ENCODE measurements at regions not wholly inside any gene's neighbourhood (a gene's known extent, or its start where the extent isn't known, plus 50 kb on each side); places are given as distances from the start of the nearest gene placed in this dataset.
"Not testable (repeated sequence)": the region's sequence is repeated elsewhere in the genome, so short reads cannot be mapped to it uniquely, and the experiment has no call there.

DNA sequence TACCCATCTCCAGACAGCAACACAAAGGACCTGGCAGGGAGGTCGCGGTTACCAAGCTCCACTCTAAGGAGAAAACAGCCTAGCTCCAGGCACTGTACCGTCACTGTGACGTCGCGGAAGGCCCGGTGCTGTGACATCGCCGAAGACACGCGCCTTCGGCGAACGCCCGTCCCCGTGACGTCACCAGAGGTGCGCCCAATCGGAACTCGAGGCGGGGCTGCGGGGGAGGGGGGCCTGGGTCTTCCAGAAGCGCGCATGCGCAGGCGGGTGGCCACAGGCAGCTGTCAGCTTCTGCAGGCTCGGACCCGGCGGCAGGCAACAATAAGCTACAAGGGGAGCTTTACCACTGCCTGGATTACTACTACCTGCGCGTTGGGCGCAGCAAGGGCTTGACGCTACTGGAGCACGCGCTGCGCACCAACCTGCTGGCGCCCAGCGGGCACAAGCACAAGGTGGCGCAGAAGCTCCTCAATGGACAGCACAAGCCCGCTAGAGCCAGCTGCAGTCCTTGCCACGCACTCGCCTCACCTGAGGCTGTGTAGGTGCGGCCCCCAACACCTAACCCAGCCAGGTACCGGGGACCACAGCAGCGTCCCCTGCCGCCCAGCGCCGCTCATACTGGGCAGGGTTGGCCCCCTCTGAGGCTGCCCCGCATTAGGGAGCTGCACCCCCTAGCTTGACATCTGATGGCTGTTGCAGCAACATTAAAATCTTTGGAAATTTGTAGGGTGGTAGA lies 208.4 kb downstream of the TPST1 start:
- H3K9ac ChIP-seq (ENCODE audit: low read depth, low read length) = peak overlapping the region; percentile 33; the same call in 1 of the 2 replicates

DNA sequence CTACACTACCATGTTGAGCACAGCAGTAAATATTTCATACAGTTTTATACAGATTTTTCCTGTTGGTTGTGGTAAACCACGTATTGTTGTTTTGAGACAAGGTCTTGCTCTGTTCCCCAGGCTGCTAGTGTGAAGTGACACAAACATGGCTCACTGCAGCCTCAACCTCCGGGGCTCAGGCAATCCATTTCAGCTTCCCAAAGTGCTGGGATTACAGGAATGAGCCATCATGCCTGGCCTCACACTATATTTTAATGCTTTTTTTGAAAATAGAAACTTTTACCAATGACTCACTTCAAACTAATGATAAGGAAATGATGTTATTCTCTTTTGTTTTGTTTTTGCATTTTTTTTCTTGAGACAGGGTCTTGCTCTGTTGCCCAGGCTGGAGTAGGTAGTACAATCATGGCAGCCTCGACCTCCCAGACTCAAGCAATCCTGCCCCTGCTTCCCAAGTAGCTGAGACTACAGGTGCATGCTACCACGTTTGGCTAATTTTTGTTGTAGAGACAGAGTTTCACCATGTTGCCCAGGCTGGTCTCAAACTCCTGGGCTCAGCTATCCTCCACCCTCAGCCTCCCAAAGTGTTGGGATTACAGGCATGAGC lies 210.6 kb downstream of the TPST1 start:
- Histone ChIP-seq H3K36me3 (ENCODE audit: insufficient read depth, low read length) (no peaks in the 10 kb centered on the region), H3K9ac (ENCODE audit: low read depth, low read length) (no peak overlapping the region), H3K9me3 (ENCODE audit: control insufficient read depth, insufficient read depth, low read length) (no peaks in the 10 kb centered on the region), H3K4me1 (ENCODE audit: insufficient read depth, low read length) (no peaks in the 10 kb centered on the region)

More for the DNA sequence above, 208.4 kb downstream of the TPST1 start:
- Histone ChIP-seq H3K4me1 (ENCODE audit: insufficient read depth, low read length) (no peaks in the 10 kb centered on the region), H3K9me3 (ENCODE audit: control insufficient read depth, insufficient read depth, low read length) (no peaks in the 10 kb centered on the region), H3K36me3 (ENCODE audit: insufficient read depth, low read length) (peaks cover 1% of the 10 kb centered on the region; the same call in 1 of the 2 replicates)

DNA sequence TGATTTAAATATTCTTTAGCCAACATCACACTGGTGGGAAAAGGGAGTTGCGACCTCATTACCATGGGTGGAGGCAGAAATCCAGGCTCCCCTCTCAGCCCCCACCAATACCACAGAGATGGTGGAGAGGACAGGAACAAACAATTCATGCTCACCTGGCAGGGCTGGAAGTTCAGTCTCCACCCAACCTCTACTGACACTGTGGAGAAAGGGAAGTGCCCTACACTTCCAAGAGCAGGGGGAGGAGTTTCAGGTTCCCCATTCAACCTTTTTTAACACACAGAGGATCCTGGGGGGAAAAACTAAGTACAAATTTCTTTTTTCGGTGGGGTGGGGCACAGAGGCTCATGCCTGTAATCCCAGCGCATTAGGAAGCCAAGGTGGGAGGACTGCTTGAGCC lies 210.1 kb upstream of the KCTD7 start:
- H3K4me1 ChIP-seq (ENCODE audit: insufficient read depth, low read length) = no peaks in the 10 kb centered on the region
- H3K36me3 ChIP-seq (ENCODE audit: insufficient read depth, low read length) = no peaks in the 10 kb centered on the region
- no peak overlapping the region for H3K9ac ChIP-seq (ENCODE audit: low read depth, low read length)
- no peaks in the 10 kb centered on the region for H3K9me3 ChIP-seq (ENCODE audit: control insufficient read depth, insufficient read depth, low read length)

DNA sequence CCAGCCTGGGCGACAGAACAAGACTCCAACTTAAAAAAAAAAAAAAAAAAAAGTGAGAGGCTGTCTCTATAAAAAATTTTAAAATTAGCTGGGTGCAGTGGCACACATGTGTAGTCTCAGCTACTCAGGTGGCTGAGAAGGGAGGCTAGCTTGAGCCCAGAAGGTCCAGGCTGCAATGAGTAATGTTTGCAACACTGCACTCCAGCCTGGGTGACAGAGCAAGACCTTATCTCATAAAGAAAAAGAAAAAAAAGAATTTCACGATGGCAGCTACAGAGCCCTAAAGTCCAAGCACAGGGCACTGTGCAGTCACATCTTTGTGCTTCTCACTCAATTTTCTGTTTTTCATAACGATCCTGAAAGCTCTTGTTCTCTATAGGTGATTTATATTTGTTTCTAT lies 209.5 kb upstream of the KCTD7 start:
- Histone ChIP-seq H3K9ac (ENCODE audit: low read depth, low read length) (no peak overlapping the region), H3K4me1 (ENCODE audit: insufficient read depth, low read length) (no peaks in the 10 kb centered on the region), H3K9me3 (ENCODE audit: control insufficient read depth, insufficient read depth, low read length) (no peaks in the 10 kb centered on the region), H3K36me3 (ENCODE audit: insufficient read depth, low read length) (no peaks in the 10 kb centered on the region)

DNA sequence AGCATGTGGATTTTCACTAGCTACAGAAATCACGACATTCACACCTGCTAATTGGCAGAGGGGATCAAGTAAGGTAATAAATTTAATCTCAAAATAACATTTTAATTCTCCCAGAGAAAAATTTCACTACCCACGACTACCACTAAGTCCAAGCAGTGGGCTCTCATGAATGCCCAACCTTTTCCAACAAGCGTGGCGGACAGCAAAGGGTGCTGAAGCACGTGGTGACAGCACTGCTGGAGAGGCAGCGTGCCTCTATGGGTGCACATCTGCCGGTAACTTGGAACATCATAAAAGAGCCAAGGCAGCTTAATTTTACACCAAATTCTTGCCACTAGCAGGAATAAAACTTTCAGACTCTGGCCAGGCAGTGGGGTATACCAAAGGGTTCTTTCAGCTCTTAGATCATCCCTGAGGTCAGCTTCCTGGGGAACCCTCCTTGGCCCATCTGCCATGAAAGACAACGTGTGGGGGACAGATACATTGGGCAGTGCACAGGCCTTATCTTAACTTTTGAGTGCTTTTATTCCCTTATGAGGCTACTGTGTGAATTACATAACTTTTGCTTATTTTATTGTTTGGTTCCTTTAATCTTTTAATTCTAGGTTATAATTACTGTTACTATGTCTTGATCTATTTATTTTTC lies 206.7 kb upstream of the KCTD7 start:
- H3K9me3 ChIP-seq (ENCODE audit: control insufficient read depth, insufficient read depth, low read length) = no peaks in the 10 kb centered on the region
- H3K36me3 ChIP-seq (ENCODE audit: insufficient read depth, low read length) = no peaks in the 10 kb centered on the region; the same call in 1 of the 2 replicates
- H3K9ac ChIP-seq (ENCODE audit: low read depth, low read length) = no peak overlapping the region
- no peaks in the 10 kb centered on the region for H3K4me1 ChIP-seq (ENCODE audit: insufficient read depth, low read length)

DNA sequence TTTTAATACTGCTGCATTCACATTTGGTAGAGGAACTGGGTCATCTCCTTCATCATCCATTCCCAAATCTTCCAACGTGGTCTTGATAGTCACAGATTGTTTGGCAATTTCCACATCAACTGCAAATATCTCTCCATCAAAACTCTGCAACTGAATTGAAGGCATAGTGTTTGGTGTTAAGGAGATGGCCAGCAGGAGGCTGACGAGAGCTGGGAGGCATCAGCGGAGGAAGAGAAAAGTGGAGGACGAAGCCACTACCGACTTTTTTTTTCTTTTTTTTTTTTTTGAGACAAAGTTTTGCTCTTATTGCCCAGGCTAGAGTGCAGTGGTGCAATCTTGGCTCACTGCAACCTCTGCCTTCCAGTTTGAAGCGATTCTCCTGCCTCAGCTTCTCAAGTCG lies 205.0 kb upstream of the KCTD7 start:
- H3K9me3 ChIP-seq (ENCODE audit: control insufficient read depth, insufficient read depth, low read length) = no peaks in the 10 kb centered on the region
- no peaks in the 10 kb centered on the region; the same call in 1 of the 2 replicates for H3K36me3 ChIP-seq (ENCODE audit: insufficient read depth, low read length)
- no peaks in the 10 kb centered on the region for H3K4me1 ChIP-seq (ENCODE audit: insufficient read depth, low read length)
- H3K9ac ChIP-seq (ENCODE audit: low read depth, low read length) = no peak overlapping the region

DNA sequence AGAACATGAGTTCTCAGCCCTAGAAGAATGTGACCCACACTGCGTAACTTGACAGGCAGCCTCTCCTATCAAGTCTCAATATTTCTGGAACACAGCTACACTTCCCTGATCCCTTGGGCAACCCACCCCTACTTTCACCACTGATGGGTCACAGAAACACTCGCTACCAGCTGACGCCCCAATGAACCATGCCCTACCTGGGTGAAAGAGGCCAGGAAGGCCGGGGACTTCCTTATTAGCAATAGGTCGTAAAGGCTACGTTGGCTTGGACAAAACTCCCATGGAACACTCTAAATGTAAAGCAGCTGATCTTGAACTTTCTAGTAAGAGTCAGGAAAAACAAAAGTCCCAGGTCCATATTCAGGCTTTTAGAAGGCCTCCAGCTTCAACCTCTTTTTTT lies 202.3 kb upstream of the KCTD7 start:
- Histone ChIP-seq H3K9me3 (ENCODE audit: control insufficient read depth, insufficient read depth, low read length) (no peaks in the 10 kb centered on the region), H3K9ac (ENCODE audit: low read depth, low read length) (no peak overlapping the region), H3K4me1 (ENCODE audit: insufficient read depth, low read length) (no peaks in the 10 kb centered on the region), H3K36me3 (ENCODE audit: insufficient read depth, low read length) (no peaks in the 10 kb centered on the region; the same call in 1 of the 2 replicates)

DNA sequence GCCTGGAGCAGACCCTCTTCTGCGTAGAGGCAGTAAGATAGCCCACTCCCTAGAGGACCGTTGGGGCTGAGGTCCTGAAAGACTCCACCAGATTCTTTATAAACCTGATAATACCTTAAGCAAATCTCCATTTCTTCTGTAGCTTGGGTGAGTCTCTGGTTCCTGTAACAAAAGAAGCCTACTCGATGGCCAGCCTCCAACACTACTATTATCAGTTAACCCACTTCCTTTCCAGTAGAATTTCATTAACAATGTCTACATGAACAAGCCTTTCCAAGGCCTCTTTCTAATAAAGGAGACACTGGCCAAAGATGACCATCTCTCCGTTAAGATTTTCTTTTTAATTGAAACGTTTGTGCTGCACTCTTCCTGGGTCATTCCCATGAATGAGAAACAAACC lies 201.7 kb upstream of the KCTD7 start:
- no peaks in the 10 kb centered on the region for H3K4me1 ChIP-seq (ENCODE audit: insufficient read depth, low read length)
- H3K36me3 ChIP-seq (ENCODE audit: insufficient read depth, low read length) = no peaks in the 10 kb centered on the region; the same call in 1 of the 2 replicates
- no peaks in the 10 kb centered on the region for H3K9me3 ChIP-seq (ENCODE audit: control insufficient read depth, insufficient read depth, low read length)
- H3K9ac ChIP-seq (ENCODE audit: low read depth, low read length) = no peak overlapping the region

DNA sequence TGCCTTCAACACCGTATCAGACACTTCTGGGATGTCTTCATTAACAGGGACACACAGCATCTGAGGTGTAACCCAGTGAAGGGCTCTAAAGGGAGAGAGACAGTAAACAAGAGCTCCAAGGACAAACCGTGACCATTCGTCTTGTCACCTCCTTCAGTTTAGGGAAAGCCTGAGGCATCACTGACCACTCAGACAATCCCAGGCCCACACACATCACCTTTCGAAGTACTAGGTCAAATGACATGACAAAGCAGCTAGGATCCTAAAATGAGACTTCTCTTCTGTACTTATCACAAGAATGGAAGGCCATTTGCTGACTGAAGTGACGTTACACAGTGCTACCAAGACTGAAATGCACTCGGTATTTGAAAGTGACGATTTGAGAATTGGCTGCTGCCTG lies 200.7 kb upstream of the KCTD7 start:
- H3K4me1 ChIP-seq (ENCODE audit: insufficient read depth, low read length) = no peaks in the 10 kb centered on the region
- no peaks in the 10 kb centered on the region; the same call in 1 of the 2 replicates for H3K36me3 ChIP-seq (ENCODE audit: insufficient read depth, low read length)
- no peaks in the 10 kb centered on the region for H3K9me3 ChIP-seq (ENCODE audit: control insufficient read depth, insufficient read depth, low read length)
- H3K9ac ChIP-seq (ENCODE audit: low read depth, low read length) = no peak overlapping the region

DNA sequence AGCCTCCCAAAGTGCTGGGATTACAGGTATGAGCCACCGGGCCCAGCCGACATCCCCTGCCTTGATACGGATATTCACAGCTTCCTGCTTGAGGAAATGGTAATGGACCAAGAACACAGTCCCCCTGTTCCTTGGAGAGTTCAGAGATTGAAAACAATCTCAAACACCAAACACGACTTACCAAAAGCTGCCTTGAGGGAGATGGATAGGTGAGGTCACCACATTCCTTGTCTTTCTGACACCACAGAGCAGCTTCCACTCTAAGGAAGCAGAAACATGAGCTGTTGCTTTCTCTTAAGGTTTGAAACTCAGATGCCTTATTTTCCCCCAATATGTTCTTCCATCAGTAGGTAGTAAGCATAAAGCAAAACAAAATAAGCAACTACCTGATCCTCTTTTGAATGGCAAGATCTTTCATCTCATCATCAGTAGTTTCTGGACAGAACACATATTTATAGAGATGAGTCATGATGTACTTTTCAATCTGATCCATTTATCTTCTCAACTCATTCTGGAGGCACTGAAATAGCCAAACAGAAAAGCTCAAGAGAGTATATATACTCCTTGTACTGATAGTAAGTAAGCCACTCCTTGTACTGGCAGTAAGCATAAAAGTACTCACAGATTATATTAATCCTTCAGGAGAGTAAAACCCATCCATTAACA lies 199.1 kb upstream of the KCTD7 start:
- H3K4me1 ChIP-seq (ENCODE audit: insufficient read depth, low read length) = no peaks in the 10 kb centered on the region
- no peak overlapping the region for H3K9ac ChIP-seq (ENCODE audit: low read depth, low read length)
- no peaks in the 10 kb centered on the region for H3K9me3 ChIP-seq (ENCODE audit: control insufficient read depth, insufficient read depth, low read length)
- H3K36me3 ChIP-seq (ENCODE audit: insufficient read depth, low read length) = no peaks in the 10 kb centered on the region; the same call in 1 of the 2 replicates

DNA sequence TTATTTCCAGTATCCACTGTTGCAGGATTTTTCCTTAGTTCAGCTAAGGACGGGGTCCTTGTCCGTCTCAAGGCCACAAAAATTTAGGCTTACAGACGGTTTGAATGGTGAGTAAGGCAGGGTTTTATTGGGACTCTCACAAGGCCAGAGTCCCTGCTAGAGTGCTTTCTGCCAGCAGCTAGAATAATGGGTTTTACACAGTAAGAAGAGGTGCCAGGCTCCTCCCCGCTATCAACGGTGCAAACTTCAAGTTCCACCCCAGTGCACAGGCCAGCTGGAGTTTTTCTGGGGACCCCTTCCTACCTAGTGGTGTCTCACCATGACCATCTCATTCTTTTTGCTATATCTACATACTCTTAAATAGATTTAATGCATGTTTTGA lies 198.5 kb upstream of the KCTD7 start:
- H3K36me3 ChIP-seq (ENCODE audit: insufficient read depth, low read length) = no peaks in the 10 kb centered on the region
- no peaks in the 10 kb centered on the region for H3K4me1 ChIP-seq (ENCODE audit: insufficient read depth, low read length)
- no peak overlapping the region for H3K9ac ChIP-seq (ENCODE audit: low read depth, low read length)
- no peaks in the 10 kb centered on the region for H3K9me3 ChIP-seq (ENCODE audit: control insufficient read depth, insufficient read depth, low read length)

DNA sequence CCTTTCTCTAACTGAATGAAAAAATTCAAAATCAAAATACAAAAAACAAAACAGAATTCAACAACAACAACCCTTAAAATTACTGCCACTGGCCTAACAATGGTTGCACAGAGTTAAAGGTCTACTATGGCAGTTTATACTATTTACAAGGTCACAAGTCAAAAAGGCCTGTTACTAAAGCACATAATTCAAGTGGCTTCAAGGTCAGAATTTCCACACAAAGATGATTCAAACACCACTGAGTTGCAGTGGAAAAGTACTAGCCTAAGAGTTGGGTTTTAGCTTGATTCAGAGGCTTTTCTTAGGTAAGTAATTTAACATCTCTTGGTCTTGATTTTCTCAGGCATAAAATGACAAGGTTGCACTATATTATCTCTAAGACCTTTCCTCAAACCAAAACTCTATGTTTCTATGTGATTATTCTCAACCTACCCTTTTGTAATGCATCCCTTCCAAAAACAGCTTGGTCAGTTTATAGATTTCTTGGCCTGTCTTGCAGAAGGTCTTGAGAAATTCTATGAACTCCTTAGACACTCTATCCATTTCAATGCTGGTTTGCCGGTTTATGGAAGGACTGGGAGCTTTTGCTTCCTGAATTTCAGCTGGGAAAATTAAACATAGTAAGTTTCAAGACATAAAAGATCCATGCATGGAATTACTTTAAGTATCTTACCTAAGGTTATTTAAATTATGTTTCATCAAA lies 189.8 kb upstream of the KCTD7 start:
- not testable (repeated sequence) for H3K9me3 ChIP-seq (ENCODE audit: control insufficient read depth, insufficient read depth, low read length); H3K9ac ChIP-seq (ENCODE audit: low read depth, low read length); H3K4me1 ChIP-seq (ENCODE audit: insufficient read depth, low read length); H3K36me3 ChIP-seq (ENCODE audit: insufficient read depth, low read length)

DNA sequence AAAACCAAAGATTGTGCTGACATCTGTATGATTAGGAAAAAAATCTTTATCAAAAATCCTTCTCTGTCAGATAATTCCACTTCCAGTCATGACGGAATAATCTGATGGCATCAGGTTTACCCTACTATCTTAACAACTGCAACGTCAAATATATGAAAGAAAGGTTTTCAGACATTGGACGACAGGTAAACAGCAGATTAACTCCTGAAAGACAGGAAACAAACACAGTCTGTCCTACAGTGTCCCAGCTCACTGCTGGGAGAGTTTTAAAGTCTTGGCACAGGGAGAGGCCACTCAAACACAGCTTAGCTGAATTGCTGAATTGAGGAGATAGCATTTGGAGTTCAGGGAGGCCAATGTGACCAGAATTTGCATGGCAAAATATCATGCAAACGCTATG lies 186.3 kb upstream of the KCTD7 start:
- Histone ChIP-seq H3K36me3 (ENCODE audit: insufficient read depth, low read length) (no peaks in the 10 kb centered on the region), H3K9ac (ENCODE audit: low read depth, low read length) (no peak overlapping the region), H3K9me3 (ENCODE audit: control insufficient read depth, insufficient read depth, low read length) (no peaks in the 10 kb centered on the region), H3K4me1 (ENCODE audit: insufficient read depth, low read length) (no peaks in the 10 kb centered on the region)

DNA sequence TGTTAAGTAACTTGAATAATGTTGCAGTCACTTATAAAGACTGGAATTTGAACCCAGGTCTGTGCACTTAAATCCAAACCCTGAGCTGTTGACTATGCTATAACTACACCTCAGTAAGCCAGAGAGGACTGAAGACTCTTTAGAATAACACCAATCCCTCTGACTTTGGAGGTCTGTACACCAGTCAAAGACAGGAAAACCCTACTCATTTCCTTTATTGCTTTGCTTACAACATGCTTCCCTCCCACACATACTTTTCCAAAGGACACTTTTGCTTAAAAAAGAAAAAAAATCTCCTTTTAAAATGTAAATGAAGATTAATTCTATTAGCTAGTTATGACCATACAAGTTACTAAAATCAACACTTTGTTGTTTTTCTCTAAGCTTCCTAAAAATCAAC lies 184.7 kb upstream of the KCTD7 start:
- Histone ChIP-seq H3K9me3 (ENCODE audit: control insufficient read depth, insufficient read depth, low read length) (no peaks in the 10 kb centered on the region), H3K36me3 (ENCODE audit: insufficient read depth, low read length) (no peaks in the 10 kb centered on the region), H3K4me1 (ENCODE audit: insufficient read depth, low read length) (no peaks in the 10 kb centered on the region), H3K9ac (ENCODE audit: low read depth, low read length) (no peak overlapping the region)

Measured in ES-I3 (cell line).